NCI-H2107 treated with DMSO at 0.1 percent for 48 hours (cell line): ENCODE measurements at regions not wholly inside any gene's neighbourhood (a gene's known extent, or its start where the extent isn't known, plus 50 kb on each side); places are given as distances from the start of the nearest gene placed in this dataset.
"Not testable (repeated sequence)": the region's sequence is repeated elsewhere in the genome, so short reads cannot be mapped to it uniquely, and the experiment has no call there.

Experiments used
- DNase-seq: peaks from one replicate; lab custom pipeline; 2025; ENCODE audit not compliant: unreplicated experiment; lab: John Stamatoyannopoulos, UW

GRCh38 chr13:34159946-34160345 lies 342.0 kb downstream of the RFC3 start:
- no peak for DNase-seq

- DNase-seq, result no peak
Observed at GRCh38 chr13:34161931-34162543, 344.1 kb downstream of the RFC3 start.

- DNase-seq, result no peak
Observed at GRCh38 chr13:34162544-34162933, 344.6 kb downstream of the RFC3 start.

- no peak for DNase-seq
Observed at GRCh38 chr13:34164582-34164981, 346.6 kb downstream of the RFC3 start.

- DNase-seq, result no peak
Observed at GRCh38 chr13:34165158-34165557, 347.2 kb downstream of the RFC3 start.

- no peak for DNase-seq
Observed at GRCh38 chr13:34166406-34166805, 348.5 kb downstream of the RFC3 start.

- no peak for DNase-seq
Observed at GRCh38 chr13:34167347-34167746, 349.4 kb downstream of the RFC3 start.

- DNase-seq, result no peak
Observed at GRCh38 chr13:34172048-34172447, 354.1 kb downstream of the RFC3 start.

GRCh38 chr13:34174671-34175145 lies 356.8 kb downstream of the RFC3 start:
- DNase-seq, result no peak

GRCh38 chr13:34175551-34175950 lies 357.6 kb downstream of the RFC3 start:
- no peak for DNase-seq

GRCh38 chr13:34176633-34177032 lies 358.7 kb downstream of the RFC3 start:
- no peak for DNase-seq

GRCh38 chr13:34179481-34179880 lies 361.5 kb downstream of the RFC3 start:
- no peak for DNase-seq

- no peak for DNase-seq
Observed at GRCh38 chr13:34179927-34180326, 362.0 kb downstream of the RFC3 start.

- not testable (repeated sequence) for DNase-seq
Observed at GRCh38 chr13:34181256-34181655, 363.3 kb downstream of the RFC3 start.

- no peak for DNase-seq
Observed at GRCh38 chr13:34189946-34190345, 372.0 kb downstream of the RFC3 start.

- DNase-seq, result no peak
Observed at GRCh38 chr13:34201050-34201913, 383.3 kb downstream of the RFC3 start.

- no peak for DNase-seq
Observed at GRCh38 chr13:34207334-34207733, 389.4 kb downstream of the RFC3 start.

- DNase-seq, result no peak
Observed at GRCh38 chr13:34207872-34208271, 389.9 kb downstream of the RFC3 start.

- no peak for DNase-seq
Observed at GRCh38 chr13:34208336-34208735, 390.4 kb downstream of the RFC3 start.

GRCh38 chr13:34210341-34210740 lies 392.4 kb downstream of the RFC3 start:
- DNase-seq, result no peak

GRCh38 chr13:34214686-34215085 lies 396.7 kb downstream of the RFC3 start:
- no peak for DNase-seq

GRCh38 chr13:34216256-34216655 lies 398.3 kb downstream of the RFC3 start:
- DNase-seq, result no peak
